SKM-1 treated with dmso at 0.1 percent for 144 hours (cell line): ENCODE measurements at regions not wholly inside any gene's neighbourhood (a gene's known extent, or its start where the extent isn't known, plus 50 kb on each side); places are given as distances from the start of the nearest gene placed in this dataset.

Experiments
- DNase-seq: peaks from one replicate; lab custom pipeline; 2025; ENCODE audit not compliant: unreplicated experiment; lab: John Stamatoyannopoulos, UW

- DNase-seq, result no peak
These were observed 130.4 kb downstream of the ESM1 start for GRCh38 chr5:54854883-54855581.

DNA sequence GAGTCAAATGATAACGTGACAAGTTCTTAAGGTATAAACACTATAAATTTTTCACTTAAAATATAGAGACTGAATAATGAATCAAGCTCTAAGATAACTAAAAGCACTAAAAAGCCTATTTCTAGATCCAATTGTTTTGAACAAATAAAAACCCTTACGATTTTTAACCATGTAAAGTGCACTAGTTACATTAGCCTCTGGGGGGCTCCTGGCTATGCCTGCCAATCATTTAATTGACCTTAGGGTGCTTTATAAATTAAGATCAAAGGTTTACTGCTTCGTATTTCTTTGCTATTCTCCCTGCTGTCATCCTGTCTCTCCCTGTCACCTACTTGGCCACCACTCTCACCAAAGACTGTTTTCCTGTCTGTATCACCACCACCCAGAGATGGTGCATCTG lies 133.4 kb downstream of the ESM1 start:
- no peak for DNase-seq

DNA sequence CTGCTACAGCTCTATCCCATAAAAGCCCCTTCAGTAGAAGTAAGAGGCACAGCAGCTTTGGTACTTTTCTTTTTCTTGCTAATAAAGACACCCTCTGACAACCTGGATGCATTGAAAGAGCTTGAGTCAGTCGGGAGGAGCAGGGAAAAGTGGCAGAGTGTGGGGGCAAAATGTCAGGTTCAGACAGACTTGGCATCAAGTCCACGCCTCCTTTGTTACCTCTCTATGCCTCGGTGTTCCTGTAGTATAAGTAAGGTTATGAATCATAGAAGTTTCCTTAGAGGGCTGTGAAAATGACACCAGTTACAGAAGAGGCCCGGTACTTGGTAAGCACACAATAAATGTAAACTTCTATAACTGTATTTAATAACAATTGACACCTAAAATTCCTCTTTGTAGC lies 133.9 kb downstream of the ESM1 start:
- no peak for DNase-seq

DNA sequence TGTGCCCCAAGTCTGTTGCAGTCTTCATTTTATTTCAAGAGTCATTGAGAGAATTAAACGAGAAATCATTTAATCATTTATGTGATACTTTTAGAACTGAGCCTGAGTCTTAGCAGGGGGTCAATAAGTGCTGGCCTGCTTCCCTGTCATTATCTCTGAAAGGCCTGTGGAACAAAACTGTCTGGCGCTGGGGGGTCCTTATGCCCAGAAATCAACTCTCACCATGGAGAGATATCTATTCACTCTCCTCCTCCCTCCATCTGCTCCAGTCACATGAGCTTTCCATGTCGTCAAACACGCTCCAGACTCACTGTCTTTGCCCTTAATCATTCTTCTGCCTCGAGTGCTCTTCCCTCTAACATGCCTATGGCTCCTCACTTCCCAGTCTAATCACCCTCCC lies 136.8 kb downstream of the ESM1 start:
- no peak for DNase-seq

DNA sequence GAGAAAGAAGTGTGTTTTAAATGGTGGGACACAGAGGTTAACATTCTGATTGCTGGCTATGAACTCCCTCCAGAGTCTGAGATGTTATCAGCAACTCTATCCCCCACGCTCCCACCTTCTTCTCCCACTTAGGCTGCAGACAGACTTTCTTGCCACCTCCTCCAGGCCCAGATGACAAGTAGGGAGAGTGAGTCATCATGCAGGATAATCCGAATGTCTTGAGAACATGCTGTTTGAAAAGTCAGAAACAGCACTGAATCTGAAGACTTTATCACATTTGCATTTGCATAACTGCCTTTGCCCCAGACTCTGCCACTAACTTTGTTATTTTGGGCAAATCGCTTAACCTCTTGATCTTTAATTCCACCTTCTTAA lies 139.8 kb downstream of the ESM1 start:
- DNase-seq, result no peak

DNA sequence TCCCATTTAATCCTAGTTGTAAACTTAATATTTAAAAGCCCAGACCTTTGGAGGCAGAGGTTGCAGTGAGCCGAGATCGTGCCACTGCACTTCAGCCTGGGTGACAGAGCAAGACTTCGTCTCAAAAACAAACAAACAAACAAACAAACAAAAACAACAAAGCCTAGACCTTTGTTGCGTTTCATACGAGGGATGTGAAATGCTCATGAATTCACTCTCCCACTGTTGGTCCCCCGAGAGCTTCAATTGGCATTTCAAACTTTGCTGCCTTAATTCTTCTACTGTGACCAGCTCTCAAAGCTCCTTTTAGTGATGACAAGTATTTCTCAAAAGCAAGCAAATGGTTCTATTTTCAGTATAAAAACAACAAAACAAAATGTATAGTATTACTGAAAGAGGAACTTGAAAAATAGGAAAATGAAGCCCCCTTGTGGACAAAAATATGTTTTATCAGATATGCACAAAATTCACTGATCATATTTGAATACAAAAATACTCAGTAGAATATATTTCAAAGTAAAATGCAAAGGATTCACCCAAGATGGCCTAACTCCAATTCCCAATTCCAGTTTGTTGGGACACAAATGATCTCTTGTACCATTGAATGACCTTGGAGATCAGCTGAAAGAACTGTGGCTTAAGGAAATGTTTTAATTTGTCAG lies 140.4 kb downstream of the ESM1 start:
- DNase-seq, result peak; percentile 46

DNA sequence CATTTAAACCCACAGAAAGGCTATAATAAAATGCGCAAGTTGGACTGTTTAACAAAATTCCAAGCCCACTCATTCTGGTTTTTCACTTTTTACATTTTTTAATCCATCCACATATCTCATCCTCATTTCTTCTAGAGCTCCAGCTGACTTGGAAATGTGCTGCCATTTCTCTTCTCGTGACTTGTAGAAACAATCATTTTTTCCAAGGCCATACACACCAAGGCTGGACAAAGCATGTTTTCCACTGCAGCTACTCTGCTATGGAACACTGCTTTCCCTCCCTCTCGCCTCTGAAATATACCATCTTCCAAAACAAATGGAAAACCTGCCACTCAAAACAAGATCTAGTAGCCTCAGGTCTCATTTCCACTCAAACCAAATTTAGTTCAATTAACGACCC lies 141.1 kb downstream of the ESM1 start:
- DNase-seq, result no peak

DNA sequence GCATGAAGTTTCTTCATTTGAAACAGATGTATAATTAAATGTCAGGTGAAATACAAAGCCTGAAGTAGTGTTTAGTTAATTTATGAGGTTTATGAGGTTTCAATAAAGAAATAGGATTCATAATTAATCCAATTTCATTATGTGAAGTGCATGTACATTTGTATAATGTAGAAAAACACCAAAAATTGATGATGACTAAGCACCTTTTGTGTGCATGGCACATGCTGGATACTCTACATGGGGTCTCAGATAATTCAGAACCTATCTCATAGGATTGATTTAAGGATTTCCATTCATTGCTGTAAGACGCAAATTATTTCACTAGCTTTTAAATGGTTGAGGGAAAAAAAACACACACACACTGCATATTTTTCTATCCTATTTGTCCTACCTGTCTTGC lies 143.9 kb downstream of the ESM1 start:
- no peak for DNase-seq

DNA sequence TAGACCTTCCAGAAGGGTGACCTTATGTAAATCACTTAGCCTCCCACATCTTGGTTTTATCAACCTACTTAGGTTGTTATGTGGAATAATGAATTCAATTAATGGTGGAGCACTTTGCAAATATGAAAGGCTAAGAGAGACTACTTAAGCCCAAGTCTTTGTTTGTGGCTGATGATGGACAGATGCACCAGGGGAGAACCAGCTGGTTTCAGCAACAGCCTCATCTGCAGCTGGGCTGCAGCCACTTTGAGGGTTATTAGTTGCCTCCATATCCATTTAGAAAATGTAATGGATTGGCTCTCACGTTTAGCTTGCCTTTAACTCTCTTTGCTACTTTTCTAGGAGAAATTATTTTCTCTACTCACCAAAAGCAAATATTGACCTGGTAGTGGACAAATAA lies 146.6 kb downstream of the ESM1 start:
- no peak for DNase-seq

DNA sequence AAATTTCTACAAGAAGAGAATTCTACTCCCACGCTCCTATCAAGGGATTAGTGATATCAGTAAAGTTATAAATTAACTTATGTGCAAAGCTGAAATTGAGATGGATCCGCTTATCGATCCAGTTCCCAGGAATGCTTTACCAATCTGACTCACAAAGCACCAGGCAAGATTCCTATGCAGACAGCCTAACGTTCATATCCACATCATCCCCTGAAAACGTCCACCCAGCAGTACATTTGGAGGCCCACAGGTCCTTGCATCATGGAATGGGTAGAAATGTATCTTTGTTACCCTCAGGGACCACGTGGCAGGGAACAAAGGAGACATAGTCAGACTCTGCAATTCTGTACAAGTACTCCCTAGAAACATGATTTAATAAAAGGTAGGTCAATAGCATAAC lies 147.4 kb downstream of the ESM1 start:
- DNase-seq, result no peak

DNA sequence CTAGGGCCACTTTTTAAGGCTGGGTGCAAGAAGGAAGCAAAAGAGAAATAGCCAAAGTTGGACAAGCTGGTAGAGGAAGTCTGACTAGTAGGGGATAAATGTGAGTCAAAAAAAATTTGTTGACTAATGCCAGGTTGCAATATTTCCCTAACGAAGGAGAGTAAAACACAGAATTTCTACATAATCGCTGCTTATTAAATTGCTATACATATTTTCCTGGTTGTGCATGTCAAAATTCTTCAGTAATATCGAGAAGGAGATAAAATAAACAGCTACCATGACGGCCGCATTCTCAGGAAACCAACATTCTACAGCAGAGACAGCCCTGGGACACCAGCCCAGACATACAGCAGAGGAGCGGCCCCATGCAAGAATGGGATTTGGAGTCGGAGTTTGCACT lies 148.3 kb downstream of the ESM1 start:
- DNase-seq, result no peak

DNA sequence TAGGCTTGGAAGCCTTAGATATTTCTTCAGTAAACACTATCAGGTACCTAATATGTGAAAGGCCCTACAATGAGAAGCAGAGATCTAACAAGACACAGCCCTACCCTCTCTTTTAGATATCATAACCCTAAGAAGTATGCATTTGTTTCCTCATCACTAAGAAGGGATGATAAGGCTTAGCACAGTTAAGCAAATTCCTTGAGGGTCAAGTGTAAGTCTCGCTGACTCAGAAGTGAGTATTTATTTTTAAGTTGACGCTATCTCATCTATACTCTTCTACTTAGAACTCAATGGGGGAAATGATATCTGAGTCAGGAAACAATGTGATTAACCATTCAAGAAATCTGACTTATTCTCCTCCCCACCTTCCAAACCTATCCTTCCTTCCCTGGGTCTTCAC lies 149.7 kb downstream of the ESM1 start:
- no peak for DNase-seq

DNA sequence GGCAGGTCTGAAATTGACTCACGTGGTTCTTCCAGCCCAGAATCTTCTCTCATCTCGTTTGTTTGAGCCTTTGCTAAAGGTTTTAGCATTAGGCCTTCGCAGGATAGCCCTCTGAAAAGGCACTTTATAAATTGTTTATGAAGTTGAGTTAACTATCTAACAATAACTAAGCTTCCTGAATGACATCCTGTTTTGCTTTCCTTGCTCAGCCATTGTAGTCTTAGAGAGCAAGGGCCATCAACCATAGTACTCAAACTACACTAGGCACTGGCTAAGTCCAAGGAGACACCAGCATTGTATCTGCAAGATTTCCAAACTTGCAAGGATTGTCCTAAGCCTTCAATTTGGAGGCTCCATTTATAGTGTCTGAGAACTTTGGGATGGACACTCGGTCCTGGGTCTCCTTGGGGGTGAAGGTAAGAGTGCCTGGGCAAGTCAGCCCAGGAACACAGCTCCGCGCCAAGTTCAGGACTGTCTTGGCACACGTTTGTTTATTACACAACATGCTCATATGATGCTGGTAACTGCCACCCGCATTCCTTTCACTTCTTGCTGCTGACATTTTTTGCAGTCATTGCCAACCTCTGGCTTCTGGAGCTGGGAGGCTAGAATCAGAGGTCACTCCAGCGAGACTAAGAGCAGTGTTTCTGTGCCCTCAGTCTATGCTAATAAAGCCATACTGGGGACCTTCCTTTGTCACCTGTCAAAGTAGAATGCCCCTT lies 151.1 kb downstream of the ESM1 start:
- DNase-seq, result no peak

DNA sequence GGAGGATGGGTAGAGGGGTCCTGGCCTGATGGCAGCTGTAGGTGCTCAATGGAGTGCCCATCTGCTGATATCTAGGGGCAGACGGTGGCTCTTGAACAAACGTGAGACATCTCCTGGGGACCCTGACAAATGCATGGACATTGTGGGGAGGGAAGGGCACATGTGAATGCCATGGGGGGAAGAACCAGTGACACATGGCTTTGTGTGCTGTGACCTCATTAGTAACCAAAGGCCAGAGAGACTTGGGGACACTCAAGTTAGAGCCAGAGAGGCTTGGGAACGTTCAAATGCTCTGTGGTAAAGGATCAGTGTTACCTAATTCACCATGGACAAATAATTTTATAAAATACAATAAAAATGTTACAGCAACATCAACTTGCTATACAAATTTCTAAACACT lies 151.8 kb downstream of the ESM1 start:
- DNase-seq, result no peak

DNA sequence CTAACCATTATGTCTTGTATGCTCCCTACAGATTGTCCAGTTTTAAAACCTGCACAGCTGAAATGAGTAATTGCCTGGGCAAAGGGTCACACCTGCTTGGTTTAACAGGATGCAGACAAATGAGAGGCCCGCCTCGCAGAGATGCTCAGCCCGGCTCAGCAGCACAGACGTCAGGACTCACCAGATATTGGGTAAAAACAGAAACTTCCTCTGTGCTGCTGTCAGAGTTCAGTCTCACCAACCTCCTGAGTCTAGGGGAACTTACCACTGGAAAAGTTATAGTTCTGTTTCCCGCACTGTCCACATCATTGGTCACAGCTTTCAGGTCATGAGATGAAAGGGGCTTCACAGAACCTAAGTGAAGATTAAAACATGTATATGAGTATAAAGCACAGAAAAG lies 152.5 kb downstream of the ESM1 start:
- DNase-seq, result no peak

DNA sequence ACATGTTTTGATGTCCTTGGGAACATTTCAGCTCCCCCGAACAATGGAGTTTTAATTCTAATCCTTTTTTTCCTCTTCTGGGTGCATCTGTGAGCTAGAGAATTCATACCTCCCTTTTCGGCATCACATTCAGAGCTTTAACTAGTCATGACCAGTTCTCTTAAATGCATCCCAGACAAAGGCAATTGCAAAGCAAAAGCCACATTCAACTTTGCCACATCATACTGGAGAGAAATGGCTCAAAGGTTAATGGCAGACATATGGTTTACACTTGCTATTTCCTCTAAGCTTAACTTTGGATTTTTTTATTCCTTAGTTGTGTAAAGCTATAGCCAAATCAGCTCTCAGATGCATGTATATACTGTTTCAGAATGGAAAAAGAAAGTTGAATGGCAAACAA lies 153.3 kb downstream of the ESM1 start:
- DNase-seq, result no peak

- DNase-seq, result no peak
These were observed 154.2 kb downstream of the ESM1 start for GRCh38 chr5:54831233-54831632.

- no peak for DNase-seq
These were observed 155.5 kb downstream of the ESM1 start for GRCh38 chr5:54829676-54830535.

DNA sequence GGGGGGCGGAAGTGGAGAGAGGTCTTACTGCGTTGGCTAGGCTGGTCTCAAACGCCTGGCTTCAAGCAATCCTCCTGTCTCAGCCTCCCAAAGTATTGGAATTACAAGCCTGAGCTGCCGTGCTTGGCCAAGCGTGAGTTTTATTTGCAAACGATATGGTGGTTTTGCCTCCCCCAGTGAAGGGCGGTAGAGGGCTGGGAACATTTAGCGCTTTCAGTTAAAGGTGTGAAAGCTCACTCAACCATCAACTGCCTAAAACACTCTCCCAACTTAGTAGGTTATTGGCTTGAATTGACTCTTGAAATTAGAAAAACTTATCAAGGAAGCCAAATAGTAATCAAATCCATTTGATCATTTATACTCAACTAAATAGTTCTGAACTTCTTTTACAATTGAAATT lies 156.3 kb downstream of the ESM1 start:
- no peak for DNase-seq

- no peak for DNase-seq
These were observed 157.2 kb downstream of the ESM1 start for GRCh38 chr5:54828151-54828550.

GRCh38 chr5:54825005-54825404 lies 160.4 kb downstream of the ESM1 start:
- no peak for DNase-seq

DNA sequence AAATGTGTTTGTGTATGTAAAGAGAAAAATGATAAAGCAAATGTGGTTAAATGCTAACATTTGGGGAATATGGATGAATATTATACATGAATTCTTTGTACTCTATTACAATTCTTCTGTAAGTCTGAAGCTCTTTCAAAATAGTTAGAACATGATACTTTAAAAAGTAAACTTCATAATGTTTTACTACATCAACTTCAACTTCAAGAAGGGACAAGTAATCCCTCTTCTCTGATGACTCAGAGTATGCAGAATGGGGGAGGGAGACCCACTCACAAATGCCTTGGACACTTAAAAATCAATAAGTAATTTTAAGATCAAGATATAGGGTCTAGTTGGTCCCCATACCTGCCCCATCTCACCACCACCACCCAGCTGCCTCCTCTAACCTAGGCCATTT lies 162.4 kb downstream of the ESM1 start:
- DNase-seq, result no peak
